Parathyroid adenoma (tissue), 2 donors: ENCODE measurements at regions not wholly inside any gene's neighbourhood (a gene's known extent, or its start where the extent isn't known, plus 50 kb on each side); places are given as distances from the start of the nearest gene placed in this dataset.

Experiments used
- H2AFZ ChIP-seq: fragments of 300-600 bp; sonication (generic); one replicate; pipeline ENCODE4 v1.7.0; 2017; ENCODE audit warnings: antibody characterized with exemption, mild to moderate bottlenecking
- H3K27ac ChIP-seq: fragments of 300-600 bp; sonication (generic); one replicate; pipeline ENCODE4 v1.7.0; 2017
- H3K27me3 ChIP-seq: fragments of 300-600 bp; sonication (generic); one replicate; pipeline ENCODE4 v1.7.0; 2017; ENCODE audit warnings: low read length; ENCODE audit not compliant: control insufficient read depth, insufficient read depth
- H3K36me3 ChIP-seq: fragments of 300-600 bp; sonication (generic); one replicate; pipeline ENCODE4 v1.7.0; 2017; ENCODE audit warnings: low read length; ENCODE audit not compliant: control insufficient read depth, insufficient read depth
- H3K4me1 ChIP-seq: fragments of 300-600 bp; sonication (generic); one replicate; pipeline ENCODE4 v1.7.0; 2017; ENCODE audit warnings: control low read depth
- H3K4me2 ChIP-seq: fragments of 300-600 bp; sonication (generic); one replicate; pipeline ENCODE4 v1.7.0; 2017; ENCODE audit warnings: low read length
- H3K4me3 ChIP-seq: fragments of 300-600 bp; sonication (generic); one replicate; pipeline ENCODE4 v1.7.0; 2017; ENCODE audit warnings: low read depth, low read length
- H3K79me2 ChIP-seq: fragments of 300-600 bp; sonication (generic); one replicate; pipeline ENCODE4 v1.7.0; 2017; ENCODE audit warnings: control low read depth
- H3K9ac ChIP-seq: fragments of 300-600 bp; sonication (generic); one replicate; pipeline ENCODE4 v1.7.0; 2017; ENCODE audit warnings: mild to moderate bottlenecking
- H3K9me3 ChIP-seq: fragments of 300-600 bp; sonication (generic); one replicate; pipeline ENCODE4 v1.7.0; 2017; ENCODE audit warnings: low read length; ENCODE audit not compliant: control insufficient read depth
- CTCF ChIP-seq: fragments of 300-600 bp; sonication (generic); IDR thresholded peaks from one replicate; pipeline ENCODE4 v1.7.0; 2017; ENCODE audit warnings: antibody characterized with exemption, mild to moderate bottlenecking
- donor health status: primary hyperparathyroidism.

DNA sequence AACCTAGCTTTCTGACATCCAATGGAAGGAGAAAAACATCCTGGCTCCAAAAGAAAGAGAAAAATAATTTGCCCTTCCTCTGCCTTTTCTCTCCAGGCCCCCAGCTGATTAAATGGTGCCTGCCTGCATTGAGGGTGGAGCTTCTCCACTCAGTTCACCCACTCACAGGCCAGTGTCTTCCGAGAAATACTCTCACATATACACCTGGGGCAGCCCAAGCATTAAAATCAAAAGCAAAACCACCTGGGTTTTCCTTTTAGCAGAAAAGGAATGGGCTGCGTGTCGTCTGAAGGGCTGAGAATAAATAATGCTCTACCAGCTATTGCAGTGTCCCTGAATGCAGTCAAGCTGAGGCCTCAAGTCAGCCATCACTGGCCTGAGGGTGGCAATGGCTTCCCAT, 1143.8 kb upstream of the TENM4 start:
- Histone ChIP-seq H3K27ac (no peak overlapping the region), H3K79me2 (no peaks in the 10 kb centered on the region), H3K9me3 (no peaks in the 10 kb centered on the region), H3K4me1 (no peaks in the 10 kb centered on the region), H2AFZ (no peak overlapping the region), H3K9ac (no peak overlapping the region), H3K36me3 (no peaks in the 10 kb centered on the region), H3K4me2 (no peak overlapping the region), H3K27me3 (no peaks in the 10 kb centered on the region), H3K4me3 (no peak overlapping the region)
- no peak for TF ChIP-seq CTCF

- no peaks in the 10 kb centered on the region for H3K36me3 ChIP-seq
- H3K27me3 ChIP-seq = no peaks in the 10 kb centered on the region
- H3K9me3 ChIP-seq = no peaks in the 10 kb centered on the region
- no peak overlapping the region for H3K4me3 ChIP-seq
- no peak overlapping the region for H2AFZ ChIP-seq
- TF ChIP-seq CTCF = no peak
- H3K27ac ChIP-seq = no peak overlapping the region
- no peak overlapping the region for H3K9ac ChIP-seq
- no peak overlapping the region for H3K4me2 ChIP-seq
- H3K4me1 ChIP-seq = no peaks in the 10 kb centered on the region
- H3K79me2 ChIP-seq = no peaks in the 10 kb centered on the region
Measured at GRCh38 chr11:80569832-80570231, 1129.0 kb upstream of the TENM4 start.

- H3K4me2 ChIP-seq = no peak overlapping the region
- no peak overlapping the region for H2AFZ ChIP-seq
- H3K4me1 ChIP-seq = no peaks in the 10 kb centered on the region
- no peak overlapping the region for H3K4me3 ChIP-seq
- H3K27me3 ChIP-seq = no peaks in the 10 kb centered on the region
- no peaks in the 10 kb centered on the region for H3K9me3 ChIP-seq
- H3K79me2 ChIP-seq = no peaks in the 10 kb centered on the region
- H3K36me3 ChIP-seq = no peaks in the 10 kb centered on the region
- no peak for TF ChIP-seq CTCF
- H3K27ac ChIP-seq = no peak overlapping the region
- H3K9ac ChIP-seq = no peak overlapping the region
Measured at GRCh38 chr11:80565231-80565630, 1124.4 kb upstream of the TENM4 start.

DNA sequence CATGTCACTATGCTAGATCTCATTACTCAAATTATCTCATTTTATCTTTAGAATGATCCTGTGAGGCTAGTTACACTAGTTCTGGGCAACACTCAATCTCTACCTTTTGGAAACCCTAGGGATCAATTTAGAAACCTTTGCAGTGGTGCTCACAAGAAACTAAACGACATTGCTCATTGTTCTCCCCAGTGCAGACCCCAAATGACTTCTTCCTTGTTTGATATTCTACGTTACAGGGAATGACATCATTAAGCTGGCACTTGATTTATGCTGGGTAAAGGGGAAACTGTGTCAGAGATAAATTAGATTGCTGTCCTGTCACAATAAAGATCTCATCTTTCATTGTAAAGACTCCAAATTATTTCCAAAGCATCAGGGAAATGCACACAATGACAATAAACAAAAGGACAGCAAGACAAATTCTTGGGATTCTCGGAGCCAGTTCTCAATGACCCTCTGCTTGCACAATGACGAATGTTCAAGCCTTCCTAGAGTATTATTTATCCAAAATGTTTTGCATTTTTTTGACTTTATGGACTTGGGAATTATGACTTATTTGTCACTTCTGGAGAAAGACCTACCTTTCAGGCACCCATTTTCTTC, 1121.8 kb upstream of the TENM4 start:
- Histone ChIP-seq H3K4me3 (no peak overlapping the region), H3K9ac (no peak overlapping the region), H2AFZ (no peak overlapping the region), H3K27me3 (no peaks in the 10 kb centered on the region), H3K4me1 (no peaks in the 10 kb centered on the region), H3K36me3 (no peaks in the 10 kb centered on the region), H3K4me2 (no peak overlapping the region), H3K79me2 (no peaks in the 10 kb centered on the region), H3K27ac (no peak overlapping the region), H3K9me3 (no peaks in the 10 kb centered on the region)
- TF ChIP-seq CTCF = no peak

DNA sequence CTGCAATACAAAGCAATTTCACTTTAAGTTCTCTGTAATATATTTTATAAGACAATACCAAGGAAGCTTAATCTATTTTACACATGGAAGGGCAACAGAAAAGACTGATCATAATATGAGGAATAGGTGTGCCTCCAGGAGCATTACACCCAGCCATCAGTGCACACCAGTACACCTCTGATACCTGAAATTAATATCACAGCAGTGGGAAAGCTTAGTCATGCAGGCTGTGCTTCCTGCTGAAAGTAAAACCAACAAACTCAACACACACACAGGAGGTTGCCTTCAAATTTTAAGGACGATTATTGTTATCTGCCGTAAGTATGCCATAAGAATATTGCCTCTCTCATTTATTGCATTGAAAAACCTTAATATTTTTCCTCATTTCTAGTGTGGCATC, 1119.1 kb upstream of the TENM4 start:
- no peak for TF ChIP-seq CTCF
- no peak overlapping the region for H3K4me2 ChIP-seq
- H3K4me3 ChIP-seq = no peak overlapping the region
- H2AFZ ChIP-seq = no peak overlapping the region
- H3K4me1 ChIP-seq = no peaks in the 10 kb centered on the region
- H3K27ac ChIP-seq = no peak overlapping the region
- no peaks in the 10 kb centered on the region for H3K27me3 ChIP-seq
- no peaks in the 10 kb centered on the region for H3K9me3 ChIP-seq
- H3K36me3 ChIP-seq = no peaks in the 10 kb centered on the region
- no peaks in the 10 kb centered on the region for H3K79me2 ChIP-seq
- H3K9ac ChIP-seq = no peak overlapping the region
